SK-N-SH (cell line): ENCODE measurements at regions not wholly inside any gene's neighbourhood (a gene's known extent, or its start where the extent isn't known, plus 50 kb on each side); places are given as distances from the start of the nearest gene placed in this dataset.

Experiments used
- CTCF ChIA-PET: fragments of 300-600, 350-600 bp; formaldehyde crosslinking; extraction: SDS; loops from one replicate; lab custom pipeline; 2021; lab: Yijun Ruan, JAX
- POLR2A ChIA-PET: fragments of 350-600 bp; sonication (Branson Sonifier 250); formaldehyde crosslinking; extraction: SDS; loops from one replicate; lab custom pipeline; 2020; ENCODE audit warnings: antibody characterized with exemption, inconsistent platforms; lab: Yijun Ruan, JAX
- DNase-seq: peaks from one replicate; pipeline ENCODE4 v3.0.0; 2012
- H2AFZ ChIP-seq: fragments of 200-600 bp; sonication (generic); 2 replicates; pipeline ENCODE4 v1.8.1; 2016; ENCODE audit warnings: antibody characterized with exemption, mild to moderate bottlenecking, low read depth
- H3F3A ChIP-seq: fragments of 200-600 bp; sonication (generic); replicated peaks from 2 replicates; pipeline ENCODE3; 2016; ENCODE audit warnings: antibody characterized with exemption, mild to moderate bottlenecking; ENCODE audit not compliant: insufficient read depth
- H3K27ac ChIP-seq, 2 experiments: fragments of 200-500 bp in 1 of 2; fragments of 200-600 bp in 1 of 2; sonication (Bioruptor generic) in 1 of 2; sonication (generic), shearing (Covaris generic) in 1 of 2; 2 replicates each; pipeline versions ENCODE4 v1.5.1 to v1.6.1; 2014 to 2016; ENCODE audit warnings: low read depth in 2 of 2, inconsistent platforms in 1 of 2, low read length in 1 of 2, mild to moderate bottlenecking in 1 of 2, mixed read lengths in 1 of 2
- H3K27me3 ChIP-seq: fragments of 200-600 bp; sonication (generic), shearing (Covaris generic); 2 replicates; pipeline ENCODE4 v1.6.1; 2016; ENCODE audit warnings: mixed run types; ENCODE audit not compliant: insufficient read depth
- H3K36me3 ChIP-seq, 2 experiments: fragments of 200-500 bp in 1 of 2; fragments of 200-600 bp in 1 of 2; sonication (Bioruptor generic) in 1 of 2; sonication (generic) in 1 of 2; replicated peaks in 1 of 2; 2 replicates each; pipeline versions ENCODE3 to v1.5.1; 2014 to 2016; ENCODE audit warnings: low read length in 1 of 2, mild to moderate bottlenecking in 1 of 2; ENCODE audit not compliant: insufficient read depth in 2 of 2, control insufficient read depth in 1 of 2
- H3K4me1 ChIP-seq, 2 experiments: fragments of 200-500 bp in 1 of 2; fragments of 200-600 bp in 1 of 2; sonication (Bioruptor generic) in 1 of 2; sonication (generic), shearing (Covaris generic) in 1 of 2; 2 replicates each; pipeline versions ENCODE4 v1.5.1 to v1.6.1; 2014 to 2016; ENCODE audit warnings: low read depth in 1 of 2, low read length in 1 of 2, mixed run types in 1 of 2; ENCODE audit not compliant: insufficient read depth in 2 of 2, control insufficient read depth in 1 of 2
- H3K4me2 ChIP-seq: fragments of 200-600 bp; sonication (generic), shearing (Covaris generic); 2 replicates; pipeline ENCODE4 v1.6.1; 2017; ENCODE audit warnings: mixed run types
- H3K4me3 ChIP-seq, 2 experiments: fragments of 200-500 bp in 1 of 2; fragments of 200-600 bp in 1 of 2; sonication (Bioruptor generic) in 1 of 2; sonication (generic), shearing (Covaris generic) in 1 of 2; 2 replicates each; pipeline versions ENCODE4 v1.5.1 to v1.8.1; 2014 to 2016; ENCODE audit warnings: low read depth in 2 of 2, inconsistent platforms in 1 of 2, low read length in 1 of 2, mild to moderate bottlenecking in 1 of 2, mixed read lengths in 1 of 2, moderate library complexity in 1 of 2
- H3K79me2 ChIP-seq: fragments of 200-600 bp; sonication (generic); 2 replicates; pipeline ENCODE4 v1.8.1; 2017; ENCODE audit warnings: mild to moderate bottlenecking; ENCODE audit not compliant: insufficient read depth
- H3K9ac ChIP-seq: fragments of 200-600 bp; sonication (generic); 2 replicates; pipeline ENCODE4 v1.6.1; 2017; ENCODE audit warnings: mixed run types
- H3K9me2 ChIP-seq: fragments of 200-600 bp; sonication (generic); 2 replicates; pipeline ENCODE4 v1.6.1; 2017; ENCODE audit warnings: mixed run types
- H3K9me3 ChIP-seq: fragments of 200-600 bp; sonication (generic); 2 replicates; pipeline ENCODE4 v1.6.1; 2017; ENCODE audit warnings: mixed run types, mild to moderate bottlenecking, moderate library complexity
- H4K20me1 ChIP-seq: fragments of 200-600 bp; sonication (generic); 2 replicates; pipeline ENCODE4 v1.6.1; 2017; ENCODE audit warnings: mild to moderate bottlenecking, mixed run types; ENCODE audit not compliant: insufficient read depth
- CTCF ChIP-seq: fragments of 200-600 bp; sonication (generic); IDR thresholded peaks from 2 replicates; pipeline ENCODE4 v1.6.1; 2017; ENCODE audit warnings: antibody characterized with exemption, mild to moderate bottlenecking, moderate library complexity
- ELF1 ChIP-seq: IDR thresholded peaks from 2 replicates; pipeline ENCODE4 v1.4.0; 2012
- EP300 ChIP-seq, 2 experiments: IDR thresholded peaks; 2 replicates each; pipeline versions ENCODE4 v1.4.0 to v1.6.1; 2012; ENCODE audit warnings: borderline replicate concordance in 1 of 2, low read depth in 1 of 2, low read length in 1 of 2
- FOXJ3 ChIP-seq: sonication (generic); formaldehyde crosslinking; IDR thresholded peaks from 2 replicates; pipeline ENCODE4 v1.5.1; 2020; ENCODE audit warnings: mild to moderate bottlenecking, missing genetic modification reagents
- MAX ChIP-seq: IDR thresholded peaks from 2 replicates; pipeline ENCODE4 v1.4.0; 2012; ENCODE audit warnings: low read depth
- MXI1 ChIP-seq: IDR thresholded peaks from 2 replicates; pipeline ENCODE4 v1.6.1; 2012; ENCODE audit warnings: mild to moderate bottlenecking, low read depth, low read length, improper control_type of control experiment
- PBX3 ChIP-seq: IDR thresholded peaks from 2 replicates; pipeline ENCODE4; 2012
- POLR2AphosphoS5 ChIP-seq: IDR thresholded peaks from 2 replicates; pipeline ENCODE4 v1.6.1; 2012; ENCODE audit warnings: low read depth, low read length
- REST ChIP-seq: IDR thresholded peaks from 2 replicates; pipeline ENCODE4 v1.6.1; 2012; ENCODE audit warnings: mild to moderate bottlenecking, low read depth, low read length, moderate library complexity
- RXRA ChIP-seq: IDR thresholded peaks from 2 replicates; pipeline ENCODE4 v1.4.0; 2012; ENCODE audit warnings: low read depth, mild to moderate bottlenecking, borderline replicate concordance
- SIN3A ChIP-seq: IDR thresholded peaks from 2 replicates; pipeline ENCODE4 v1.6.1; 2012; ENCODE audit warnings: low read depth, mild to moderate bottlenecking, low read length, moderate library complexity, borderline replicate concordance
- SMC3 ChIP-seq: IDR thresholded peaks from 2 replicates; pipeline ENCODE4 v1.6.1; 2012; ENCODE audit warnings: low read depth, low read length, improper control_type of control experiment
- TAF1 ChIP-seq: IDR thresholded peaks from 2 replicates; pipeline ENCODE4 v1.6.1; 2012; ENCODE audit warnings: low read depth, mild to moderate bottlenecking, low read length, moderate library complexity, borderline replicate concordance
- TCF12 ChIP-seq: IDR thresholded peaks from 2 replicates; pipeline ENCODE4 v1.4.0; 2012
- USF2 ChIP-seq: fragments of 150-350 bp; IDR thresholded peaks from 2 replicates; pipeline ENCODE4 v1.6.1; 2017; ENCODE audit warnings: antibody characterized with exemption, low read length, low read depth, borderline replicate concordance
- WGBS: methylation state at CpG from one replicate; pipeline ENCODE4 v1.1.6; 2017; ENCODE audit warnings: low lambda C conversion rate; 5-methylcytosine and 5-hydroxymethylcytosine counted together

- no peak for TF ChIP-seq TAF1
Observed at GRCh38 chr11:31956310-31956709, 134.6 kb upstream of the RCN1 start (continued).

- H2AFZ ChIP-seq, result no peak overlapping the region
- H3K9me3 ChIP-seq, result no peaks in the 10 kb centered on the region
- H3K4me1 ChIP-seq, result no peaks in the 10 kb centered on the region; a peak in 1 of 4 replicates
- no peaks in the 10 kb centered on the region for H3K36me3 ChIP-seq
- no peak overlapping the region for H3K4me2 ChIP-seq
- ChIA-PET CTCF (interaction anchor here (0.6 kb wide), 1 partner anchor 220 kb away, joined by 3 read pairs; no protein-coding TSS in a partner anchor), POLR2A (no interaction called here)
- 56% methylated on average over 6 of the region's 7 CpGs for WGBS
- H3K79me2 ChIP-seq, result no peaks in the 10 kb centered on the region
- H3K9ac ChIP-seq, result no peak overlapping the region
- no peak for TF ChIP-seq SMC3
- TF ChIP-seq CTCF, result no peak
- no peak for TF ChIP-seq EP300 (IDR thresholded peaks at IDR 0.05; ENCODE audit: borderline replicate concordance in 1 of 2, low read depth in 1 of 2, low read length in 1 of 2)
- TF ChIP-seq POLR2AphosphoS5, result no peak
- TF ChIP-seq FOXJ3, result no peak
- no peak for TF ChIP-seq PBX3
- TF ChIP-seq MAX, result no peak
- TF ChIP-seq RXRA, result no peak
- TF ChIP-seq MXI1, result no peak
- TF ChIP-seq USF2, result no peak
- no peak for TF ChIP-seq TAF1
- no peak for TF ChIP-seq SIN3A
- TF ChIP-seq ELF1, result no peak
- no peak for TF ChIP-seq TCF12
- TF ChIP-seq REST, result no peak
- TF ChIP-seq, all 33 proteins: peak for 0
- Histone ChIP-seq H4K20me1 (no peaks in the 10 kb centered on the region), H3F3A (no peaks in the 10 kb centered on the region), H3K27me3 (peaks cover 8% of the 10 kb centered on the region; the same call in 1 of the 2 replicates), H3K27ac (no peak overlapping the region), H3K4me3 (no peak overlapping the region), H3K9me2 (no peaks in the 10 kb centered on the region)
- DNase-seq, result no peak
Observed at GRCh38 chr11:31955838-31956237, 135.0 kb upstream of the RCN1 start.
